Esophagus muscularis mucosa (tissue), 4 donors: ENCODE measurements at regions not wholly inside any gene's neighbourhood (a gene's known extent, or its start where the extent isn't known, plus 50 kb on each side); places are given as distances from the start of the nearest gene placed in this dataset.

ENCODE experiments used
- DNase-seq: peaks from one replicate; pipeline ENCODE4 v3.0.0-alpha.2; 2017; ENCODE audit errors: extremely low spot score
- H3K27ac ChIP-seq, 4 donors: fragments of 200-600 bp; sonication (generic); replicated peaks in 1 of 4; 1 replicate in 3 of 4; 2 replicates in 1 of 4; pipeline ENCODE4 v1.5.1; 2016 to 2019; ENCODE audit warnings: mild to moderate bottlenecking in 1 of 4
- H3K27me3 ChIP-seq, 4 donors: fragments of 200-600 bp; sonication (generic); one replicate each; pipeline versions ENCODE4 v1.5.1 to v1.6.0; 2016 to 2019
- H3K36me3 ChIP-seq, 4 donors: fragments of 200-600 bp; sonication (generic); one replicate each; pipeline ENCODE4 v1.5.1; 2016 to 2019
- H3K4me1 ChIP-seq, 4 donors: fragments of 200-600 bp; sonication (generic); one replicate each; pipeline ENCODE4 v1.5.1; 2016 to 2019
- H3K4me3 ChIP-seq, 4 donors: fragments of 200-600 bp; sonication (generic); 1 replicate in 2 of 4; 2 replicates in 2 of 4; pipeline ENCODE4 v1.5.1; 2016 to 2019; ENCODE audit warnings: mild to moderate bottlenecking in 4 of 4, moderate library complexity in 1 of 4
- H3K9me3 ChIP-seq, 4 donors: fragments of 200-600 bp; sonication (generic); 1 replicate in 3 of 4; 2 replicates in 1 of 4; pipeline ENCODE4 v1.5.1; 2016 to 2019
- EP300 ChIP-seq: sonication (generic); formaldehyde crosslinking; IDR thresholded peaks from one replicate; pipeline ENCODE4 v1.6.1; 2017; ENCODE audit warnings: antibody characterized with exemption
- POLR2A ChIP-seq: fragments of 450-650 bp; IDR thresholded peaks from one replicate; pipeline ENCODE4 v1.6.1; 2017; ENCODE audit warnings: antibody characterized with exemption, moderate library complexity, mild to moderate bottlenecking, low read depth
- POLR2AphosphoS5 ChIP-seq, 2 donors: sonication (generic); formaldehyde crosslinking; IDR thresholded peaks; one replicate each; pipeline ENCODE4 v1.6.1; 2017; ENCODE audit warnings: antibody characterized with exemption in 2 of 2
- WGBS: methylation state at CpG from one replicate; pipeline ENCODE4 v1.1.5; 2018; 5-methylcytosine and 5-hydroxymethylcytosine counted together
- intact Hi-C: fragments of 100-400 bp; cut with DNase I; formaldehyde crosslinking; loops from one replicate; pipeline ENCODE4 v1.15.1; 2023
- TF ChIP-seq, protein P1 (sequence below), 3 experiments: fragments of 200-600 bp in 2 of 3; fragments of 450-650 bp in 1 of 3; sonication (generic) in 2 of 3; IDR thresholded peaks; one replicate each; pipeline ENCODE4 v1.5.1; 2017 to 2019; ENCODE audit warnings: antibody characterized with exemption in 3 of 3, mild to moderate bottlenecking in 2 of 3, moderate library complexity in 1 of 3

DNA sequence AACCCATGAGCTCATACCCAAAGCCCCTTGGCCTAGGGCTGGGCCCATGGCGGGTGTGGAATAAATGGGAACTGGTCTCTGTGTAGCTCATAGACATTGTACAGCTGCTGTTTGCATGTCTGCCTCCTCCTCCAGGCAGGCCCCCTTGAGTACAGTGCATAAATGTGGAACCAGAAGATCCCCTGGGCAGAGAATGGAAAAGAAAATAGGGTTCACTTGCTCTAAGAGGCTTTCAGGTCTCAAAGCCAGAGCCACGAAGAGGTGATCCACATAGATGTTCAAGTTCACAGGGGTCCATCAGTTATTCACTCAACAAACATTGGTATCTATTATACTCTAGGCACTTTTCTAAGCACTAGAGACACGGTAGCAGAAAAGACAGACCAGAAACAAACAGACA lies 79.2 kb upstream of the CACNA1A start:
- Histone ChIP-seq H3K27ac (no peak overlapping the region), H3K36me3 (no peaks in the 10 kb centered on the region), H3K9me3 (no peaks in the 10 kb centered on the region), H3K27me3 (peaks cover 0 to 38% (median 6%) of the 10 kb centered on the region in 4 donors), H3K4me3 (no peak overlapping the region), H3K4me1 (peaks cover 0 to 8% (median 5%) of the 10 kb centered on the region in 4 donors)
- no peak for TF ChIP-seq EP300
- no peak for TF ChIP-seq POLR2A
- no peak for TF ChIP-seq POLR2AphosphoS5 (IDR thresholded peaks at IDR 0.05)
- TF ChIP-seq, protein P1, sequence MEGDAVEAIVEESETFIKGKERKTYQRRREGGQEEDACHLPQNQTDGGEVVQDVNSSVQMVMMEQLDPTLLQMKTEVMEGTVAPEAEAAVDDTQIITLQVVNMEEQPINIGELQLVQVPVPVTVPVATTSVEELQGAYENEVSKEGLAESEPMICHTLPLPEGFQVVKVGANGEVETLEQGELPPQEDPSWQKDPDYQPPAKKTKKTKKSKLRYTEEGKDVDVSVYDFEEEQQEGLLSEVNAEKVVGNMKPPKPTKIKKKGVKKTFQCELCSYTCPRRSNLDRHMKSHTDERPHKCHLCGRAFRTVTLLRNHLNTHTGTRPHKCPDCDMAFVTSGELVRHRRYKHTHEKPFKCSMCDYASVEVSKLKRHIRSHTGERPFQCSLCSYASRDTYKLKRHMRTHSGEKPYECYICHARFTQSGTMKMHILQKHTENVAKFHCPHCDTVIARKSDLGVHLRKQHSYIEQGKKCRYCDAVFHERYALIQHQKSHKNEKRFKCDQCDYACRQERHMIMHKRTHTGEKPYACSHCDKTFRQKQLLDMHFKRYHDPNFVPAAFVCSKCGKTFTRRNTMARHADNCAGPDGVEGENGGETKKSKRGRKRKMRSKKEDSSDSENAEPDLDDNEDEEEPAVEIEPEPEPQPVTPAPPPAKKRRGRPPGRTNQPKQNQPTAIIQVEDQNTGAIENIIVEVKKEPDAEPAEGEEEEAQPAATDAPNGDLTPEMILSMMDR (IDR thresholded peaks at IDR 0.05): no peak
- 78% methylated on average over 3 of the region's 3 CpGs for WGBS
- no peak for DNase-seq
- intact Hi-C loops: no loop called here

DNA sequence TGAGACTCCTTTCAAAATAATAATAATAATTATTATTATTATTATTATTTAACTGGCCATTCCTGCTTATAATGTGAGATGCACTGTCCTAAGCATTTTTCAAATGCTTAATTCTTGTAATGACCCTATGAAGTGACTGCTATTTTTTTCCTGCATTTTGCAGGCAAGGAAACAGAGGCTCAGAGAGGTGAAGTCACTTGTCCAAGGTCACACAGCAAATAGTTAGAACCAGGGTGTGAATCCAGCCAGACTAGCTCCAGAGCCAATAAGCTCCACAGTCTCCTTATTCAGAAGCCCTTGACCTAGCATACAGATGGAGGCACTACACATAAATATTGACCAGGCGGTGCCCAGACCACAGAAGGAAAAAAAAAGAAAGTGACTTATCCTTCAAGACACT lies 77.5 kb upstream of the CACNA1A start:
- peaks cover 0 to 6% (median 2%) of the 10 kb centered on the region in 4 donors for H3K9me3 ChIP-seq
- no peak overlapping the region for H3K27ac ChIP-seq
- H3K4me3 ChIP-seq: no peak overlapping the region
- TF ChIP-seq, protein P1 (IDR thresholded peaks at IDR 0.05): no peak
- no peak for TF ChIP-seq POLR2A
- no peak for TF ChIP-seq POLR2AphosphoS5 (IDR thresholded peaks at IDR 0.05)
- TF ChIP-seq EP300: no peak
- H3K36me3 ChIP-seq: no peaks in the 10 kb centered on the region
- intact Hi-C loops: no loop called here
- peaks cover 0 to 20% (median 0%) of the 10 kb centered on the region in 4 donors for H3K27me3 ChIP-seq
- no peaks in the 10 kb centered on the region for H3K4me1 ChIP-seq
- 44% methylated on average over 1 of the region's 1 CpG for WGBS
- no peak for DNase-seq

- Histone ChIP-seq H3K4me1 (no peaks in the 10 kb centered on the region), H3K27ac (no peak overlapping the region), H3K36me3 (no peaks in the 10 kb centered on the region), H3K27me3 (peaks cover 0 to 18% (median 0%) of the 10 kb centered on the region in 4 donors), H3K9me3 (peaks cover 0 to 8% (median 3%) of the 10 kb centered on the region in 4 donors), H3K4me3 (no peak overlapping the region)
- 52% methylated on average over 3 of the region's 3 CpGs for WGBS
- intact Hi-C loops: no loop called here
- no peak for DNase-seq
- TF ChIP-seq POLR2AphosphoS5 (IDR thresholded peaks at IDR 0.05) (no peak), EP300 (no peak), POLR2A (no peak)
- TF ChIP-seq, protein P1 (IDR thresholded peaks at IDR 0.05): no peak
Observed at GRCh38 chr19:13583114-13583513, 76.8 kb upstream of the CACNA1A start.

- 82% methylated on average over 9 of the region's 9 CpGs for WGBS
- intact Hi-C loops: no loop called here
- H3K27ac ChIP-seq: no peak overlapping the region
Observed at GRCh38 chr19:13581576-13581975, 75.3 kb upstream of the CACNA1A start.

More at GRCh38 chr19:13581576-13581975, 75.3 kb upstream of the CACNA1A start:
- TF ChIP-seq, protein P1 (IDR thresholded peaks at IDR 0.05): no peak
- TF ChIP-seq POLR2A (no peak), POLR2AphosphoS5 (IDR thresholded peaks at IDR 0.05) (no peak), EP300 (no peak)
- Histone ChIP-seq H3K4me3 (no peak overlapping the region), H3K4me1 (no peaks in the 10 kb centered on the region), H3K27me3 (peaks cover 0 to 16% (median 0%) of the 10 kb centered on the region in 4 donors), H3K9me3 (peaks cover 0 to 17% (median 15%) of the 10 kb centered on the region in 4 donors), H3K36me3 (no peaks in the 10 kb centered on the region)
- no peak for DNase-seq
